HFFc6 (cell line): ENCODE measurements at regions not wholly inside any gene's neighbourhood (a gene's known extent, or its start where the extent isn't known, plus 50 kb on each side); places are given as distances from the start of the nearest gene placed in this dataset.

ENCODE experiments used
- DNase-seq: peaks from one replicate; pipeline ENCODE4 v3.0.0-alpha.2; 2018
- H3K27ac Mint-ChIP-seq: 2 replicates; pipeline ENCODE4 v1.8.0; 2020; ENCODE audit warnings: mild to moderate bottlenecking, mixed read lengths
- H3K27me3 Mint-ChIP-seq: 2 replicates; pipeline ENCODE4 v1.8.0; 2021; ENCODE audit warnings: mild to moderate bottlenecking, moderate library complexity, mixed read lengths; ENCODE audit not compliant: insufficient read depth
- H3K36me3 Mint-ChIP-seq: 2 replicates; pipeline ENCODE4 v1.8.0; 2021; ENCODE audit warnings: low read depth, mixed read lengths
- H3K4me1 Mint-ChIP-seq: 2 replicates; pipeline ENCODE4 v1.8.0; 2020; ENCODE audit warnings: low read depth, mixed read lengths
- H3K4me3 Mint-ChIP-seq: 2 replicates; pipeline ENCODE4 v1.8.0; 2020; ENCODE audit warnings: mild to moderate bottlenecking, moderate library complexity, mixed read lengths
- H3K9me3 Mint-ChIP-seq: 2 replicates; pipeline ENCODE4 v1.8.0; 2020; ENCODE audit warnings: mild to moderate bottlenecking, mixed read lengths
- CTCF ChIP-seq: fragments of 200-600 bp; sonication (generic); IDR thresholded peaks from 2 replicates; pipeline ENCODE4 v1.5.0; 2021; ENCODE audit warnings: antibody characterized with exemption, mild to moderate bottlenecking

GRCh38 chr7:131919920-131920709 lies 363.7 kb upstream of the PODXL start:
- DNase-seq, result no peak
- no peak overlapping the region for H3K4me3 Mint-ChIP-seq
- no peaks in the 10 kb centered on the region for H3K9me3 Mint-ChIP-seq
- no peak overlapping the region for H3K27ac Mint-ChIP-seq
- peaks cover 10% of the 10 kb centered on the region for H3K27me3 Mint-ChIP-seq
- no peak for TF ChIP-seq CTCF
- no peaks in the 10 kb centered on the region; the same call in 1 of the 2 replicates for H3K4me1 Mint-ChIP-seq
- H3K36me3 Mint-ChIP-seq, result no peaks in the 10 kb centered on the region

DNA sequence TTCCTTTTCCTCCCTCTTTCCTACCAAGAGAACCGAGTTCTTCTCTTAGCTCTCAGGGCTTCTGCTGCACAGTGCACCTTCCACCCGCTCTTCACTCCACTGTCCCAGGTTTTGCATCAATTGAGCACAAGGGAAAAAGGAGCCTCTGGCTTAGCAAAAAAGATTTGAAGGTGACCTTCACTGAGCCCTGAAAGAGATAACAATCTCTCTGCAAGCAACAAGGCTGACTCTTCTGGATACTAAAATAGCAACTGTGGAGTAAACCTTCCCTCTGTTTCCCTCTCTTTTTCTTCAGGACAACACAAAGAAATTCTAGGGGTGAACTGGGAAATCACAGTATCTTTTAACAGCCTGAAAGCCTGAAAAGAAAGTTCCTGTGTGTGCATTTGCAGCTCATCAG lies 354.7 kb upstream of the PODXL start:
- DNase-seq, result no peak
- TF ChIP-seq CTCF, result no peak
- peaks cover 60% of the 10 kb centered on the region for H3K27me3 Mint-ChIP-seq
- H3K4me3 Mint-ChIP-seq, result no peak overlapping the region
- H3K27ac Mint-ChIP-seq, result no peak overlapping the region
- peaks cover 12% of the 10 kb centered on the region for H3K9me3 Mint-ChIP-seq
- no peaks in the 10 kb centered on the region for H3K4me1 Mint-ChIP-seq
- H3K36me3 Mint-ChIP-seq, result peaks cover 8% of the 10 kb centered on the region

DNA sequence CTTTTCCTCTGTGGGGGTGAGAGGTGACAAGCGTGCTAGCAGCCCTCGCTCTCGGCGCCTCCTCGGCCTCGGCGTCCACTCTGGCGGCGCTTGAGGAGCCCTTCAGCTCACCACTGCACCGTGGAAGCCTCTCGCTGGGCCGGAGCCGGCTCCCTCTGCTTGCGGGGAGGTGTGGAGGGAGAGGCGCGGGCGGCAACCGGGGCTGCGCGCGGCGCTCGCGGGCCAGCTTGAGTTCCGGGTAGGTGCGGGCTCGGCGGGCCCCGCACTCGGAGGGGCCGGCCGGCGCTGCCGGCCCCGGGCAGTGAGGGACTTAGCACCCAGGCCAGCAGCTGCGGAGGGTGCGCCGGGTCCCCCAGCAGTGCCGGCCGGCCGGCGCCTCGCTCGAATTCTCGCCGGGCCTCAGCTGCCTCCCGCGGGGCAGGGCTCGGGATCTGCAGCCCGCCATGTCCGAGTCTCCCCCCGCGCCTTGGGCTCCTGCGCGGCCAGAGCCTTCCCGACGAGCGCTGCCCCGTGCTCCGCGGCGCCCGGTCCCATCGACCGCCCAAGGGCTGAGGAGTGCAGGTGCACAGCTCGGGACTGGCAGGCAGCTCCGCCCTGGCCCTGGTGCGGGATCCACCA lies 352.8 kb upstream of the PODXL start:
- no peak overlapping the region for H3K4me3 Mint-ChIP-seq

DNA sequence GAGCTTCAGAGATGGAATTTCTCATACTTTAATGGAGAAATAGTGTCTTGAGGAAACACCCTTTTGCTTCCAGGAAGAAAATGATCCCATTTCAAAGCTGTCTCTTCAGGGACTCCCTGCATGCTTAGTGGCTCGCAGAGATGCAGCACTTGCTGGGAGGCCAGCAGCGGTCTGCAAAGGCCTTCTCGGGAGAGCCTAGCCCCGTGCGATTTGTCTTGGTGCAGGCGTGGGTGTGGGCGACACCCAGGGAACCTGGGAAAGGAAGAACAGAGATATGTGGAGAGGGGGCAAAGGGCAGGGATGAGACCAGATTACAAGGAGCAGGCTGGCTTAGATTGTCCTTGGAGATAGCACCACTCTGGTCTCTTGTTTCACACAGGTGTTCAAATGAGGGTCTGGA lies 352.3 kb upstream of the PODXL start:
- Mint-ChIP-seq H3K36me3 (peaks cover 8% of the 10 kb centered on the region), H3K4me3 (no peak overlapping the region), H3K4me1 (no peaks in the 10 kb centered on the region), H3K27ac (no peak overlapping the region), H3K27me3 (peaks cover 68% of the 10 kb centered on the region), H3K9me3 (peaks cover 12% of the 10 kb centered on the region)
- TF ChIP-seq CTCF, result no peak
- no peak for DNase-seq

More for the DNA sequence above, 352.8 kb upstream of the PODXL start:
- Mint-ChIP-seq H3K27ac (no peak overlapping the region), H3K27me3 (peaks cover 70% of the 10 kb centered on the region), H3K36me3 (peaks cover 8% of the 10 kb centered on the region), H3K4me1 (no peaks in the 10 kb centered on the region), H3K9me3 (peaks cover 12% of the 10 kb centered on the region)
- TF ChIP-seq CTCF, result no peak
- no peak for DNase-seq

DNA sequence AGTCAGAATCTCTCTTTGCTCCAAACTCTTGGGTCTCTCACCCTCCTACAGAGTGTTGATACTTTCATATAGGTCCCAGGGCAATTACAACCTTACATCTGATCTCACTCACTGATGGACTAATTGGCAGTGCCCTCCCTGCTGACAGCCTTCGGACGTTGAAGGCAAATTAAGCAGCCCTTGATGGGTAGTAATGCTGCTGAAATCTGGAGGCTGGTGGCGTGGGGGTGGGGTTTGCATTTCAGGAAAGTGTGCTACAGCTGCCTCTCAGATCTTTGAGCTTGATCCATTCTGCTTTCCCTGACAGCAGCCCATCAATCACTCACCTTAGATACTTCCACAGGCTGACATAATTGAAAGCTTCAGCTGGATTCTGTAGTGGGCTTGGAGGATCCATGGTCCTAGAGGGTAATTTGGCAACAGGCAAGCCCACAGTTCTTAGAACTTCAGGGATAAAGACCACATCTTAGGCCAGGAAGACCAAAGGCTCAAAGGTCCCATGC lies 349.1 kb upstream of the PODXL start:
- DNase-seq, result no peak
- Mint-ChIP-seq H3K4me1 (no peaks in the 10 kb centered on the region), H3K27ac (no peak overlapping the region), H3K36me3 (peaks cover 8% of the 10 kb centered on the region), H3K9me3 (peaks cover 12% of the 10 kb centered on the region), H3K4me3 (no peak overlapping the region), H3K27me3 (peaks cover 43% of the 10 kb centered on the region)
- TF ChIP-seq CTCF, result no peak
